Lower leg skin (tissue), 4 donors: ENCODE measurements at regions not wholly inside any gene's neighbourhood (a gene's known extent, or its start where the extent isn't known, plus 50 kb on each side); places are given as distances from the start of the nearest gene placed in this dataset.
"Not testable (repeated sequence)": the region's sequence is repeated elsewhere in the genome, so short reads cannot be mapped to it uniquely, and the experiment has no call there.

ENCODE experiments used
- DNase-seq, 2 donors: peaks; one replicate each; pipeline ENCODE4 v3.0.0-alpha.2; 2019; ENCODE audit warnings: low spot score in 2 of 2
- H3K4me3 ChIP-seq: fragments of 200-600 bp; sonication (generic); 2 replicates; pipeline ENCODE4 v1.5.1; 2017; ENCODE audit warnings: mild to moderate bottlenecking, low read depth; ENCODE audit not compliant: poor library complexity, severe bottlenecking
- POLR2A ChIP-seq, 2 donors: fragments of 450-650 bp; IDR thresholded peaks; one replicate each; pipeline ENCODE4 v1.6.1; 2016 to 2017; ENCODE audit warnings: antibody characterized with exemption in 2 of 2, mild to moderate bottlenecking in 1 of 2, moderate library complexity in 1 of 2
- WGBS, 2 donors: methylation state at CpG; one replicate each; pipeline ENCODE4 v1.1.5; 2018; 5-methylcytosine and 5-hydroxymethylcytosine counted together
- intact Hi-C: fragments of 100-400 bp; cut with DNase I; formaldehyde crosslinking; loops from one replicate; pipeline ENCODE4 v1.15.0; 2023; ENCODE audit warnings: low total_unique reads
- TF ChIP-seq, protein P1 (sequence below), 3 donors: fragments of 450-650 bp; IDR thresholded peaks; one replicate each; pipeline ENCODE4 v1.5.1; 2016; ENCODE audit warnings: antibody characterized with exemption in 3 of 3, mild to moderate bottlenecking in 3 of 3, moderate library complexity in 2 of 3

DNA sequence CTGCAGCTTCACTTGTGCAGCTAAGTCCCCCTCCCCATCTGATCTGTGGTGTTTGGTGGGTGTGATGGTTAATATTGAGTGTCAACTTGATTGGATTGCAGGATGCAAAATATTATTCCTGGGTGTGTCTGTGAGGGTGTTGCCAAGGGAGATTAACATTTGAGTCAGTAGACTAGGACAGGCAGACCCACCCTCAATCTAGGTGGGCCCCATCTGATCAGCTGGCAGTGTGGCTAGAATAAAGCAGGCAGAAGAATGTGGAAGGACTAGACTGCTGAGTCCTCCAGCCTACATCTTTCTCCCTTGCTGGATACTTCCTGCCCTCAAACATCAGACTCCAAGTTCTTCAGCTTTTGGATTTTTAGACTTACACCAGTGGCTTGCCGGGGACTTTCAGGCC lies 103.5 kb upstream of the BOD1L1 start:
- TF ChIP-seq, protein P1, sequence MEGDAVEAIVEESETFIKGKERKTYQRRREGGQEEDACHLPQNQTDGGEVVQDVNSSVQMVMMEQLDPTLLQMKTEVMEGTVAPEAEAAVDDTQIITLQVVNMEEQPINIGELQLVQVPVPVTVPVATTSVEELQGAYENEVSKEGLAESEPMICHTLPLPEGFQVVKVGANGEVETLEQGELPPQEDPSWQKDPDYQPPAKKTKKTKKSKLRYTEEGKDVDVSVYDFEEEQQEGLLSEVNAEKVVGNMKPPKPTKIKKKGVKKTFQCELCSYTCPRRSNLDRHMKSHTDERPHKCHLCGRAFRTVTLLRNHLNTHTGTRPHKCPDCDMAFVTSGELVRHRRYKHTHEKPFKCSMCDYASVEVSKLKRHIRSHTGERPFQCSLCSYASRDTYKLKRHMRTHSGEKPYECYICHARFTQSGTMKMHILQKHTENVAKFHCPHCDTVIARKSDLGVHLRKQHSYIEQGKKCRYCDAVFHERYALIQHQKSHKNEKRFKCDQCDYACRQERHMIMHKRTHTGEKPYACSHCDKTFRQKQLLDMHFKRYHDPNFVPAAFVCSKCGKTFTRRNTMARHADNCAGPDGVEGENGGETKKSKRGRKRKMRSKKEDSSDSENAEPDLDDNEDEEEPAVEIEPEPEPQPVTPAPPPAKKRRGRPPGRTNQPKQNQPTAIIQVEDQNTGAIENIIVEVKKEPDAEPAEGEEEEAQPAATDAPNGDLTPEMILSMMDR (IDR thresholded peaks at IDR 0.05), result no peak
- no peak for TF ChIP-seq POLR2A (IDR thresholded peaks at IDR 0.05)
- WGBS, 2 donors, result 93 to 94% methylated on average over 1 of the region's 1 CpG
- intact Hi-C loops, result no loop called here
- H3K4me3 ChIP-seq, result no peak overlapping the region
- DNase-seq, result no peak

DNA sequence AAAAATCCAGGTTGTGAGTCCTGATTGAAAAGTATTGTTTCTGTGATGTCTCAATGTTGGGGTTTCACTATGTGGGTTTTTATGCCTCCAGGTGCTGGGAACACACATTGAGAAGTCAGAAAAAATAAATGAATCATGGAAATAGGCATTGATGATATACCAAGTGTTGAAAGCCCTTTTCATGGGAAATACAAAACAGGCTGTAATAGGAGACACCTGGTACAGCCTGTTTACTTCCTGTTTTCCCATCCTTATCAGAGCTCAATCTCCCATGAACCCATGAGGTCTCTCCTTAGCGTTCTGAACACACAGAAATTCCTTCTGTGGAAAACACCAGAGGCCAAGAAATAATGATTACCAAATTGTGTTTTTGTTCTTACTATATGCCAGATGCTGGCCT lies 106.3 kb upstream of the BOD1L1 start:
- no peak overlapping the region for H3K4me3 ChIP-seq
- 8 to 17% methylated on average over 1 of the region's 1 CpG for WGBS, 2 donors
- DNase-seq, result no peak
- intact Hi-C loops, result no loop called here
- TF ChIP-seq, protein P1 (IDR thresholded peaks at IDR 0.05), result no peak
- no peak for TF ChIP-seq POLR2A (IDR thresholded peaks at IDR 0.05)

DNA sequence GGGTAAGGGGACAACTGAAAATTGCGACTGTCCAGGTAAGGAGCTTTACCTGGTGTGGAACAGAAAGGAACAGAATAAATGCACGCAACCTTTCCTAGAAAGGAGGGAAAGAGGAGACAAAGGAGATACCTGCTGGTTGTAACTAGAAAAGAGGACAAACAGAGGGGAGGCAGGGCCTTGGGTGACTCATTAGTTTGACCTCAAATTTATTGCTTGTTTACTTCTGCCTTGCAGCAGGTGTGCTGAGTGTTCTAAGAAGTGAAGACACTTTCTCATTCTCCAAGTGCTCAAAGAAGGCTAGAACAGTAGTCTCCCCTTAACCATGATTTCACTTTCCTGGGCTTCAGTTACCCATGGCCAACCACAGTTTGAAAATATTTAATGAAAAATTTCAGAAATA lies 123.1 kb upstream of the BOD1L1 start:
- 80 to 88% methylated on average over 2 of the region's 2 CpGs for WGBS, 2 donors
- no peak for DNase-seq
- TF ChIP-seq, protein P1 (IDR thresholded peaks at IDR 0.05), result no peak
- TF ChIP-seq POLR2A (IDR thresholded peaks at IDR 0.05), result no peak
- intact Hi-C loops, result no loop called here
- no peak overlapping the region for H3K4me3 ChIP-seq

DNA sequence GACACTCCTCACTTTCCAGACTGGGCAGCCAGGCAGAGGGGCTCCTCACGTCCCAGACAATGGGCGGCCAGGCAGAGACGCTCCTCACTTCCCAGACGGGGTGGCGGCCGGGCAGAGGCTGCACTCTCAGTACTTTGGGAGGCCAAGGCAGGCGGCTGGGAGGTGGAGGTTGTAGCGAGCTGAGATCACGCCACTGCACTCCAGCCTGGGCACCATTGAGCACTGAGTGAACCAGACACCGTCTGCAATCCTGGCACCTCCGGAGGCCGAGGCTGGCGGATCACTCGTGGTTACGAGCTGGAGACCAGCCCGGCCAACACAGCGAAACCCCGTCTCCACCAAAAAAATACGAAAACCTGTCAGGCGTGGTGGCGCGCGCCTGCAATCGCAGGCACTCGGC lies 134.1 kb upstream of the BOD1L1 start:
- DNase-seq, H3K4me3 ChIP-seq, intact Hi-C loops: not testable (repeated sequence)
- WGBS, 2 donors, result 88 to 98% methylated on average over 20 to 22 of the region's 25 CpGs

DNA sequence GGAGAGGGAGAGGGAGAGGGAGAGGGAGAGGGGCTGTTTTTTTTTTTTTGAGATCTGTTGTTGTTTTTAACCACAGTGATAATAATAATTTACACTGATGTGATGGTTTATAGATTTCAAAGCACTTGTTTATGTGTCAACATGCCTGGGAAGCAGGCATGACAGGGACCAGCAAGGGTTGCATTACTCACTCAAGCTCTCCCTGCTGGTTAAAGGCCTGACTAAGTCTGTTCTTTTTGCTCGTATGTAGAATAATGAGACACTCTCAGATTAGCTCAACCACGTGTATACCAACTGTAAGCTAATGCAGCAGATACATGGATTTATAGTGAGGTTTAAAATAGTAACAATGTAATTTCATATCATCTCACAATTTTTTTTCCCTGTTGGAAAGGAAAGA lies 134.6 kb upstream of the BOD1L1 start:
- DNase-seq, result no peak
- no peak overlapping the region for H3K4me3 ChIP-seq
- TF ChIP-seq, protein P1 (IDR thresholded peaks at IDR 0.05), result no peak
- TF ChIP-seq POLR2A (IDR thresholded peaks at IDR 0.05), result no peak
- 81 to 83% methylated on average over 2 of the region's 2 CpGs for WGBS, 2 donors
- intact Hi-C loops, result no loop called here

DNA sequence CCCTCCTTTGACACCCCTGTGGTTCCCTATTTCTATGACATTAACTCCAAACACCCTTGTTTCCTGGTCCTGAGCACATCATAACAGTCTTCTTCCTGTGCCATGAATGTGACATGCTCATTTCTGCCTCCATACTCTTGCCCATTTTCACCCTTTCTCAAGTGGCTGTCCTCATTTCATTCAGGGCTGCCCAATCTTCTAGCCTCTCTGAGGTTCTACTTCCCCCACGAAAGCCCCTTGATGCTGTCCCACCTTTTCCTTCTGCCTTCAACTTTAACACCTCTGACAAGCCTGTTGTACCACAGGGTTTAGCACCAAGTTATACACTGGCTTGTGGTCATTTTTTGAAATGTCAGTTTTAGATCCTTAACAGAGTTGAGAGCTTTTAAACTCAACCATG lies 136.2 kb upstream of the BOD1L1 start:
- 93 to 94% methylated on average over 1 of the region's 1 CpG for WGBS, 2 donors
- no peak for DNase-seq

More for the DNA sequence above, 136.2 kb upstream of the BOD1L1 start:
- TF ChIP-seq, protein P1 (IDR thresholded peaks at IDR 0.05), result no peak
- TF ChIP-seq POLR2A (IDR thresholded peaks at IDR 0.05), result no peak
- no peak overlapping the region for H3K4me3 ChIP-seq
- intact Hi-C loops, result no loop called here
